ENCODE measurements at regions not wholly inside any gene's neighbourhood (a gene's known extent, or its start where the extent isn't known, plus 50 kb on each side); places are given as distances from the start of the nearest gene placed in this dataset.

- no peak overlapping the region for H3K27ac ChIP-seq
- no peak for TF ChIP-seq ZFX (IDR thresholded peaks at IDR 0.05)
- TF ChIP-seq, protein P1, sequence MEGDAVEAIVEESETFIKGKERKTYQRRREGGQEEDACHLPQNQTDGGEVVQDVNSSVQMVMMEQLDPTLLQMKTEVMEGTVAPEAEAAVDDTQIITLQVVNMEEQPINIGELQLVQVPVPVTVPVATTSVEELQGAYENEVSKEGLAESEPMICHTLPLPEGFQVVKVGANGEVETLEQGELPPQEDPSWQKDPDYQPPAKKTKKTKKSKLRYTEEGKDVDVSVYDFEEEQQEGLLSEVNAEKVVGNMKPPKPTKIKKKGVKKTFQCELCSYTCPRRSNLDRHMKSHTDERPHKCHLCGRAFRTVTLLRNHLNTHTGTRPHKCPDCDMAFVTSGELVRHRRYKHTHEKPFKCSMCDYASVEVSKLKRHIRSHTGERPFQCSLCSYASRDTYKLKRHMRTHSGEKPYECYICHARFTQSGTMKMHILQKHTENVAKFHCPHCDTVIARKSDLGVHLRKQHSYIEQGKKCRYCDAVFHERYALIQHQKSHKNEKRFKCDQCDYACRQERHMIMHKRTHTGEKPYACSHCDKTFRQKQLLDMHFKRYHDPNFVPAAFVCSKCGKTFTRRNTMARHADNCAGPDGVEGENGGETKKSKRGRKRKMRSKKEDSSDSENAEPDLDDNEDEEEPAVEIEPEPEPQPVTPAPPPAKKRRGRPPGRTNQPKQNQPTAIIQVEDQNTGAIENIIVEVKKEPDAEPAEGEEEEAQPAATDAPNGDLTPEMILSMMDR (conservative IDR thresholded peaks at IDR 0.05), result no peak
Observed at GRCh38 chr12:124185971-124186686, 108.8 kb upstream of the RFLNA start.

DNA sequence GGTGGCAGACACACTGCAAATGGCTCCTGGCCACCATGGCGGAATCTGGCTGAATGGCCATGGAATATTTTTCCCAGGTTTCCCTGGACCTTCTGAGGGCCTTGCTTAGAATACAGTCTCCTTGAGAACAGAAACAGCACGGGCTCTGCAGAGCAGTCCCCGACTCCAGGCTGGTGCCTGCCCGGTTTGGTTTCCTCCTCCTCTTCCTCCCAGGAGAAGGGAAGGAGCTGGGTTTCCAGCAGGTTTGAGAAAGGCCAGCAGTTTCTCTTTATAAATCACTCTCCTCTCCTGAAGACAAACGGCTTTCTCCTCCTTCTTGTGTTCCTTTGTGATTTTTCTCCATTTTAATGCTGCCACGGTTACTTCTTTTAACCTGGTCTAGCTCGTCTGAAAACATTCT lies 106.8 kb upstream of the RFLNA start:
- H3K27ac ChIP-seq, result no peak overlapping the region
- TF ChIP-seq, protein P1 (conservative IDR thresholded peaks at IDR 0.05), result no peak
- no peak for TF ChIP-seq ZFX (IDR thresholded peaks at IDR 0.05)

DNA sequence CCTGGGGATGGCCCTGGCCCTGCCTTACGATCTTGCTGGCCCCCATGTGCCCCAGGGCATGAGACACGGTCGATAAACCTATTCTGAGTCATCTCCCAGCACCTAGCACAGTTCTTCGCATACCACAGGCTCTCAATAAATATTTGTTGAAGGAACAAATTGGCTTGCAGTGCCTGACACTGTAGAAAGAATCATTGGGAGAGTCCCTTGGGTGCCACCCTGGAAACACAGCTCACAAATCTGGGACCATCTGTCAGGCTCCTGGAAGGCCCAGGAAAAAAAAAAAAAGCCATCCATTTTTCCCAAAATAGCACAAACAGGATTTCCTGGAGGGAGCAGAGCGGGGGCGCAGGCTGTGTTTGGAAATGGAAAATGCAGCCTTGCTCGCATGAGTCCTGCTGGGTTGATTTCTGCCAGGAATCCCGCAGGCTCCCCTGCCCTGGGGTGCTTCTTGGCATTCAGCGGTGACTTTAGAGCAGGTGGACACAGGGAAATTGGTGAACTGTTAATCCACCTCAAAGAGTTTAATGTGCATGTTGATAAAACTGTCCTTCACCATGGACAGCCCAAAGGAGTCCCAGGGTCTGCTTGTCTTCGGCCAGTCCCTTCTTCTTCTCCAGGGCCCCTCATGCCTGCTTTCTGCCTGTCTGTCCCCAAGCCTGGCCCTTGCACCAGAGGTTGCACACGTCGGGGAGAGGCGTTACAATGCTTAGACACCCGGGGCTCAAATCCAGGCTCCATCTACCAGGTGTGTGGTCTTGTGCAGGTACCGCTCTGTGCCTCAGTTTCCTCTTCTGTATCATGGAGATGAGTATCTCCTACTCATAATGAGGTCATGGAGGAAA lies 106.1 kb upstream of the RFLNA start:
- TF ChIP-seq ZFX (IDR thresholded peaks at IDR 0.05), result no peak
- H3K27ac ChIP-seq, result no peak overlapping the region

DNA sequence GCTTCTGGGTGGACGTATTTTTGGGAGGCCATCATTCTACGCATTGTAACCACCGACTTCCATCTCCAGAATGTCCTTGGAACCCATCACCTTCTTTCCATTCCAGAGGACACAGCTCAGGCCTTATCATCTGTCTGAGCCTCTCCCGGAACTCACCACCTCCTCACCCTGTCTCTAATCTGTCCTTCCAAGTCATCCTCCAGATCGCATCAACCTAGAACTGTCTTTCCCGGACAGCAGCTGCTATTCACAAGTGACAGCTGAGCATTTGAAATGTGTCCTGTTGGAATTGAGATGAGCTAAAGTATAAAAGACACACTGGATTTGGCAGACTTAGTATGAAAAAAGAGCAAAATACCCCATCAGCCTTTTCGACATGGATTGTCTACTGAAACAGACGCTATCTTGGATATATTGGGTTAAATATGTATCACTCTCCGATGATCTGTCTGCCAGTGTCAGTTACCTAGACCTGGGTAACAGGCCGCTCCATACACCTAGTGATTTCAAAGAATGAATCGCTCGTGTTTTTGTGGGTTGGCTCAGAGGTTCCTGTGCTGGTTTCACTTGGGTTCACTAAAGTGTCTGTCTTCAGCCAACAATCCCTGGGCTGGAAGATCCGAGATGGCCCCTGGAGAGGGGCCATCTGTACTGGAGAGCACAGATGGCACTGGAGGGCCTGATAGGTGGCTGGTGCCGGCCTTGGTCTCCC lies 104.4 kb upstream of the RFLNA start:
- no peak overlapping the region for H3K27ac ChIP-seq
- TF ChIP-seq ZFX (IDR thresholded peaks at IDR 0.05), result no peak
- TF ChIP-seq, protein P1 (conservative IDR thresholded peaks at IDR 0.05), result no peak

- no peak overlapping the region for H3K27ac ChIP-seq
- TF ChIP-seq, protein P1 (conservative IDR thresholded peaks at IDR 0.05), result no peak
- no peak for TF ChIP-seq ZFX (IDR thresholded peaks at IDR 0.05)
Observed at GRCh38 chr12:124191024-124191359, 103.9 kb upstream of the RFLNA start.

DNA sequence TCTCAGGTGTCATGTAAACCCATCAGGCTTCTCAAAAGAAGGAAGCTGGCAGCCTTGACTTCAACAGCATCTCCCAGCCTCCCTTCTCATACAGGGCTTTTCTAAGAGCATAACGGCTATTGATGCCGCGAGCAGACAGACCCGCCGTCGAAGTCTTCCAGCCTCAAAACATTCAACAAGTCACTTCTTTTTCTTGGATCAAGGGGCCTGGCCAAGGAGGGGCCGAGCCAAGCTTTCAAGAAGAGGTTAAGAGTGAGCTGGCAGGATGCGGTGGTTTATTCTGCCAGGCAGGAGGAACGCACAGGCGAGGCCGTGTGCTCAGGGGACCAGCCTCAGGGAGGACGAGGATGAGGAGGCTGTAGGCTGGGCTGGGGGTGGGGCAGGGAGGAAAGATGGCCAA lies 102.9 kb upstream of the RFLNA start:
- no peak overlapping the region for H3K27ac ChIP-seq
- TF ChIP-seq ZFX (IDR thresholded peaks at IDR 0.05), result no peak
- TF ChIP-seq, protein P1 (conservative IDR thresholded peaks at IDR 0.05), result no peak

GRCh38 chr12:124194264-124194892 lies 100.5 kb upstream of the RFLNA start:
- no peak for TF ChIP-seq ZFX (IDR thresholded peaks at IDR 0.05)
- TF ChIP-seq, protein P1 (conservative IDR thresholded peaks at IDR 0.05), result no peak
- no peak overlapping the region for H3K27ac ChIP-seq
